GM18517 (cell line): ENCODE measurements at regions not wholly inside any gene's neighbourhood (a gene's known extent, or its start where the extent isn't known, plus 50 kb on each side); places are given as distances from the start of the nearest gene placed in this dataset.
"Not testable (repeated sequence)": the region's sequence is repeated elsewhere in the genome, so short reads cannot be mapped to it uniquely, and the experiment has no call there.

ENCODE experiments used
- ATAC-seq: cut with Tn5 transposase; IDR thresholded peaks from one replicate; pipeline ENCODE4 v1.9.1; 2021; ENCODE audit warnings: mild to moderate bottlenecking, moderate library complexity; ENCODE audit not compliant: unreplicated experiment

DNA sequence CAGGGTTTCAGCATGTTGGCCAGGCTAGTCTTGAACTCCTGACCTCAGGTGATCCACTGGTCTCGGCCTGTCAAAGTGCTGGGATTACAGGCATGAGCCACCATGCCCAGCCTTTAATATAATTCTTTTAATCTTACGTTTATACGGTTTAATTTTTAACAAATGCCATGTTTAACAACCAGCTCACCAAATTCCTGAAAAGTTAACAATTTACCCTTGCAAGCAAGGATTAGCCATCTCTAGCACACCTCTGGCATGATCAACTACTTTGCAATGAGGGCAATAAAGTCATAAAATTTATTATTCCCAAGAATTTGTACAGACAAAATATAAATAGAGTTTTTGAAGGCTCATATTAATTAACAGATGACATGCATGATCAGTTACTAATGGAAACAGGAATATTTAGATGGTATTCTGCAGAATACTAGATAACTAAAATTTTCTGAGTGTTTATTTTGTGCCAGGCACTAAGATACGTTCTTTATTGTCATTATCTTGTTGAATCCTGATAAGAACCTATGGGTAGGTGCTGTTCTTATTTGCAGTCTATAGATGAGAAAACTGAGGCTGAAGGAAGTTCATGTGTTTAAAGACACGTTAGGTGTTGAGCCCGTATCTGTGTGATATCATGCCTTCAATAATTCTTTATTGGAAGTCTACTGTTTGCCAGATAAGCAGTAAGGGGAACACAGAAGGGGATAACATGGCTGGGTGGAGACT is 190.1 kb downstream of the CDCA7 start:
- no peak for ATAC-seq

DNA sequence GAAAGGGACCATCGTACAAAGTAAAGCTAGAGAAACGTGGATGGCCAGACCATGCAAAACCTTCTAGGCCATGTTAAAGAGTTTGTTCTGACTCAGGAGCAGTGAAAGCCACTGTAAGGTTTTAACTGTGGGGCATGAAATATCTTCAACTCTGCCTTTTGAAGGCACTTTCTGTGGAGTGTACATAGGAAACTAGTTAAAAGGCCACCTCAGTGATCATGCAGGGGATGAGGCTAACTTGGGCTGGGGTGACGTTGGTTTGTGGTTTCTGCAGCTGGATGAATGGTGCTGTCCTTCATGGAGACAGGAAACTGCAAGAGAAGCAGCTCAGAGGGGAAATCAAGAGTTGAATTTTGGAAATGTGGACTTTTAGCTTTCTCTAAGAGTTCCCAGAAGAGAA is 190.7 kb downstream of the CDCA7 start:
- ATAC-seq = no peak

DNA sequence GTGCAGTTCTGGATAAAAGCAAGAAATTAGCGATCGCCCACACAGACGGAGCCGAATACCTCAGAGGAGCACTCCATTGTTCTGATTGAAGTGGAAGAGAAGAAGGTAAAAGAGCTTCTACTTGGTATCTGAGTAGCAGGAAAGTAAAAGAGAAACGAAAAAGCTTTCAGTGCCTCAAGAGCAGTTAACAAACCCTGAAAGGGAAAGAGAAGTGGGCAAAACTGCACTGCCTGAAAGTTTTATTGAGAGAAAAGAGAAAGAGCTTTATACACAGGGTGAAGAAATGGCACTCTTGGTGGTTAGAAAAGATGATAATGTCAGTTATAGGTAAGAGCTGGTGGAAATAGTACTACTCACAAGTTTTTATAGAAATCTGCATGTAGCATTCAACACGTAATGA is 192.8 kb downstream of the CDCA7 start:
- ATAC-seq = no peak

DNA sequence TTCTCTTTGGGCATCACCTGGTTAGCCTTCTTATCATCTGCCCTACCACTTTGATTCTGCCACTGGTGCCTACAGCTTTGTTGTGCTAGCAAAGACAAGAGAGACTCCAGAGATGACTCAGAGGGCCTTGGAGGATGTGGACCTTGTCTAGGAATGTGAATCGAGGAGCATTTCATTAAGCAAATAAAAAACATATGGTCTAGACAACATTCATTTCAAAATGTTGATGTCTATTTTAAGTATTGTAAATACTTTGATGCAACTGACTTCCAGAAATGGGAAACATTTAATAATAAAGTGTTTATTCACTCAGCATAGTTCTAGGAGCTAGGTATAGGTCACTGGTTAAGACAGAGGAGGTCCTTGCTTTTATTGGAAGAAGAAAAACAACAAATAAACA is 195.5 kb downstream of the CDCA7 start:
- no peak for ATAC-seq

DNA sequence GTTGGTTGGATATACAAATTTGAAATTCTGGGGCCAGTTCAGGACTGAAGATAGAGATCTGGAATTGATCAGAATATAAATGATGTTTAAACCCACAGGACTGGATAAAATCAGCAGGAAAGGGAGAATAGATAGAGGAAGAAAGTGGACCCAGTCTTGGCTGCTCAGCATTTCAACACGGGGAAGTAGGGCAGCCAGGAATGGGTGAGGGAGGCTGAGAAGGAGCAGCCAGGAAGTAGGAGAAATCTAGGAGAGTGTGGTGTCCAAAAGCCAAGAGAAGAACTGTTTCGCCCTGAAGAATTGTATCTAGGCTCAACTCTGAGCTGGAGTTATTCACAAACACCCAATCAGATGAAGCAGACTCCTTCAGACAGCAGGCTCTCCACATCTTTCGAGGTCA is 197.9 kb downstream of the CDCA7 start:
- no peak for ATAC-seq

DNA sequence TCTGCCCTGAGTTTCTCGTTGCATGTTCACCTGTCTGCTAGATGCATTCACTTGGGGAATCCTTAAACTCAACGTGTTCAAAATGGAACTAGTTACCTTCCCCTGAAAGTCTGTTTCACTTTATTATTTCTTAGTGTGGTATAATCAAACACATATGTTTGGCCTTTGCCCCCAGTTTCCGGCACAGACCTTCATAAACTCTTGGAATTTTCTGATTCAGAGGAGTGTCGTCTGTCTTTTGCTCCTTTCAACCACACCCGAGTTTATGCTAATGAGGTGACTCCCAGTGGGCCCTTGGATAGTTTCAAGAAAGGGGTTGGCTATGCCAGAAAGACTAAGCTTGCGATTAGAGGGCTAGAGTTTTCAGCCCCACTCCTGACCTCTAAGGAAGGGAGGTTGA is 198.9 kb downstream of the CDCA7 start:
- no peak for ATAC-seq

DNA sequence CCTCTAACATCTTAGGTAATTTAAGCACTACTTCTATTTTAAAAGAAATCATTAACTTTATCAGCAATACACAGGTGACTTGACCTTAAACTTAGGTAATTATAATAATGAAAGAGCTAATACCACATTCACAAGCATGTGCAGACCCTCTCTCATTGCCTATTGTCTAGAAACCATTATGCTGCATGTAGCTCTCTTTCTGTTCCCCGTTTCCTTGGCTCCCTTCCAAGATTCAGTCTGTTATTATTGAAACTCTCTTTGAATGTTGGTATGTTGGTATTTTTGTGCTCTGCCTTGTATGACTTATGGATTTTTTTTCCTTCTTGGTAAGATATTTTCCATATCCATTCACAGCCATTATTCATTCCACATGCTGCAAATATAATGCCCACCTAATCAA is 201.2 kb downstream of the CDCA7 start:
- ATAC-seq = no peak

DNA sequence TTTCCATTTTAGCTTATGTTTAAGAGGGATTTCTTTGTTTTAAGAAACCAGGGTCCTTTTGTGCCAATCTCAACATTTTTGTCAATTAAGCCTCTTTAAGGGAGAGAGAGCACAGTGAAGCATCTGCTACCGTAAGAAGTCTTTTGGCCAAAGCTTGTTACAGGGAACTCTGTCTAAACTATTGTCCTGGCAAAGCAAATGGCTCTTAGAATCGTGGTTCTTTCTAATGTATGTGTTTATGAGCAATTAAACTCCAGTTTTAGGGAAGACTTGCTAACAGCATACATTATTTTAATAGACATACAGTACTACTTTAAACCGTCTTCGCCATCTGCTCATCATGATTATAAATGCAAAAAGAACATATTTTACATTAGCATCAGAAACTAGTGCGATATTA is 202.1 kb downstream of the CDCA7 start:
- no peak for ATAC-seq

DNA sequence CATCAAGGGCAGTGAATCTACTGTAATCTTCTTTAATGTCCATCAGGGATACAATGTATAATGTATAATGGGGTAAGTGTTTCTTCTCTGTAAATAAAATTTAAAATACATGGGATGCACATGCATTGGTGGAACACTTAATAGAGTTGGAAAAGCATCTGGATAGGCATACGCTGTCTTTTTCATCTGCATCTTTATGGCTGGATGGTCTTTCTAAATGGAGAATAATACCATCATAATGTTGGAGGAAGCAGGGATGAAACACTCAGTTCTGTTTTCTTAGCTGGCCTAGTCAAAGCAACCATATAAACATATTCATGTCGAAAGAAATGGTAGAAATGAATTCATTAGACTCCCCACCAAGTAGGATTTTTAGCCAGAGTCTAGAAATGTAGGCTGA is 202.8 kb downstream of the CDCA7 start:
- ATAC-seq = no peak

DNA sequence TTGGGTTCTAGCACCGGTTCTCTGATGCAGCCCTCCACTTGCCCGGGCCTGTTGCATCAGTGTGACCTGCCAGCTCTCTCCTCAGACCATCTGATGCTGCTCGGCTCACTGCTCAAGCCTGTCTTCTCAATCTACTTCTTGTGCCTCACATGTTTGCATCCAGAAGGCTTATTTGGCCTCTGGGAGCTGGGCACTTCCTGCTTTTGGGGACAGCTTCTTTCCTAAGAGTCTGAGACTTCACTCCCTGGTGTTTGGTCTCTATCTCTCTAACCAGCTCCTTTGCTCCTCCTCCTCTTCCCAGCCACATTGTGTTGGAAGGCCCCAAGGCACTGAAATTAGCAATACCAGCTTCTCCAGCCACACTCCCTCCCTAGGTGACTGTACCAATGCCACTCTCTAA is 212.8 kb downstream of the CDCA7 start:
- no peak for ATAC-seq

DNA sequence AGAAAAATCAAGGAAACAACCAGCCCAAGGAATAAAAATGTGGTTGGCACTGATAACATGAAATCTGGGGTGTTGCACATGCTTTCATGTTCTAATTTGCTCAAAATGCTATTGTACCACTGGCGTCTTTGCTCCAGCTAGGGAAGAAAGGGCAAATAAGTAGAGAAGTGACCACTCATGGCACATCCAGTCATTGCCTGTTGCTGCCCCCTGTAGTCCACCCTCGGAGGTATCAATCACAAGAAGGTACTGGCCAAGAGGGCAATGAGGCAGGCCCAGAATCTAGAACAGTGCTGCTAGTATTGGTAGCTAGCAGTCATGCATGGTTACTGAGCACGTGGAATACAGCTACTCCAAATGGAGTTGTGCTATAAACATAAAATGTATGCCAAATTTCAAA is 213.4 kb downstream of the CDCA7 start:
- no peak for ATAC-seq

DNA sequence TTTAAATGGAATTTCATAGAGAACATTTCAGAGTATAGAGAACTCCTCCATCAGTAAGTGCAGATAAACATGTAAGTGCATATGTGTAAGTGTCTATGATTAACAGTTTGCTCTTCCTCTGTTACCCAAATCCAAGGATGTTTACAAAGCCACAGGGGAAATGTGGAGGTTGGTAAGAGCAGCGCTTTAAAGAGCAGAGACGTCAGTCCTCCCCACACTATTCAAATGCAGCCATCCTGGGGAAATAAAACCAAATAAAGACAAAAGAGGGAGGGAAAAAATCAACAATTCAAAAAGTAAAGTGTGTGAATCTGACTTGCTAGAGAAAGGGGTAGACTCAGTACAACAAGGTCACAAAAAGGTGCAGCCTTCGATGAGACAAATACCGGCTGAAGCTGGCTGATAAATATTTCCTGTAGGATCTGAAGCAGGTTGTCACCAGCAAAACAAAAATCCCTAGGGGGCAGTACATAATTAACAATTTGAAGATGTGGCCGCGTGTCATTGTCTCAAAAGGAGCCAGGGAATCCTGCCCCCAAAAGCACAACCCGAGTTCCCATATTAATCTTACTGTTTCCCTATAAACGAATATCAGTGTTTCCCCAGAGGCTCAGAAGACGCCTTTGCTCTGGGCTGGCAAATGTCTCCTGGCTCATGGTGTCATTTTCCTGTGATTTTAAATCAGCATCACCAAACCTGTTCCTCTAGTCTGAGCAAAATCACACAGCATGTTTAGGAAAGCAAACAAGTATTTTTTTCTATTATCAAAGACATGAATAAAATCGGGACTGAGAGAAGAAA is 216.5 kb downstream of the CDCA7 start:
- ATAC-seq = no peak

DNA sequence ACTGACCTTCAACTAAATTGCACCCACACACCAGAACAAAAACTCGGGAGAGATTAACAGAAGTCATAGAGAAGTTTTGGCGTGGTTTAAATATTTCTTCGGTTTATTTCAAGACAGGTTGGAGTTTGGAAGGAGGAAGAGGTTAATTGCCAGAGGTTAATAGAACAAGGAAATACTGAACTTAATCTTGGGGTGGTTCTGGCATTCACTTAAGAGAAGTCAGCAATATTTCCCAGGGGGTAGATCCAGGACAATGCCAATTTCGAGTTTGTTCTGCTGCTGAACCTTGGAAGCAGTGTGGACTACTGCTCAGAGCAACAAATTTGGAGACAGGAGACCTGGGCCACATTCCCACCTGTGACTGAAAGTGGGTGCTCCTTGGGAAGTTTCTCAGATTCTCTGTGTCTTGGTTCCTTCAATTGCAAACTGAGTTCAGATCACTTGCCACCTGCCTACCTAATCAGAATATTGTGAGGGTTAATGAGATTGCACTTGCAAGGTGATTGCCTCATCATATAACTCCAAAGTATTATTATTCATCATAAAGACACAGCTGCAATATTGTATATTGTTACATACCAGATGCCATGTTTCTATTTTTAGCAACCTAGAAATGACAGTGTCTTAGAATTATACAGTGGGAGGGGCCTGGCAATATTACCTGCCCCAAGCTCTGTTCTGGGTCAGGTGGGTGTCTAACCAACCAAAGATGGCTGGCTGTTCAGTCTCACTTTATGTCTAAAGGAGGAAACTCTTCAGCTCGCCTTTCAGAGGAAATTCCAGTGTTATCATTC is 217.4 kb downstream of the CDCA7 start:
- ATAC-seq = no peak

DNA sequence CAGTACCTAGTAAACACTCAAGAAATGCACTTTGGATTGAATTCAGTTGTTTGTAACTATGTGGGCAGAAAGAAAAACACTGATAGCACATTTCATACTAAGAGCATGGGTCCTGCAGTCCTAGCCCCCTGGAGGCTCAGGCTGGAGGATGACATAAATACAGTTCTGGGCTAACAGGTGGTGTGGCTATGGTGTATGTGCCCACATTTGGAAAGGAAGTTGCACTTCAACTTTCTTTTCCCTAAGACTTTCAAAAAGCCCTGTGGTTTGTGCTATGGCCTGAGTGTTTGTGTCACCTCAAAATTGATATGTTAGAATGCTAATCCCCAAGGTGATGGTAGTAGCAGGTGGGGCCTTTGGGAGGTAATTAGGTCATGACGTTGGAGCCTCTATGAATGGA is 218.2 kb downstream of the CDCA7 start:
- ATAC-seq = no peak

DNA sequence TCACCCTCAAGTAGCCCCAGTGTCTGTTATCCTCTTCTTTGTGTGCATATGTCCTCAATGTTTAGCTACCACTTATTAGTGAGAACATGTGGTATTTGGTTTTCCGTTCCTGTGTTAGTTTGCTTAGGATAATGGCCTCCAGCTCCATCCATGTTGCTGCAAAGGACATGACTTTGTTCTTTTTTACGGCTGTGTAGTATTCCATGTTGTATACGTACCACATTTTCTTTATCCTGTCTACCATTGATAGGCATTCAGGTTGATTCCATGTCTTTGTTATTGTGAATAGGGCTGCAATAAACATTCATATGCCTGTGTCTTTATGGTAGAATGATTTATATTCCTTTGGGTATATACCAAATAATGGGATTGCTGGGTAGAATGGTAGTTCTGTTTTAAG is 219.1 kb downstream of the CDCA7 start:
- not testable (repeated sequence) for ATAC-seq

DNA sequence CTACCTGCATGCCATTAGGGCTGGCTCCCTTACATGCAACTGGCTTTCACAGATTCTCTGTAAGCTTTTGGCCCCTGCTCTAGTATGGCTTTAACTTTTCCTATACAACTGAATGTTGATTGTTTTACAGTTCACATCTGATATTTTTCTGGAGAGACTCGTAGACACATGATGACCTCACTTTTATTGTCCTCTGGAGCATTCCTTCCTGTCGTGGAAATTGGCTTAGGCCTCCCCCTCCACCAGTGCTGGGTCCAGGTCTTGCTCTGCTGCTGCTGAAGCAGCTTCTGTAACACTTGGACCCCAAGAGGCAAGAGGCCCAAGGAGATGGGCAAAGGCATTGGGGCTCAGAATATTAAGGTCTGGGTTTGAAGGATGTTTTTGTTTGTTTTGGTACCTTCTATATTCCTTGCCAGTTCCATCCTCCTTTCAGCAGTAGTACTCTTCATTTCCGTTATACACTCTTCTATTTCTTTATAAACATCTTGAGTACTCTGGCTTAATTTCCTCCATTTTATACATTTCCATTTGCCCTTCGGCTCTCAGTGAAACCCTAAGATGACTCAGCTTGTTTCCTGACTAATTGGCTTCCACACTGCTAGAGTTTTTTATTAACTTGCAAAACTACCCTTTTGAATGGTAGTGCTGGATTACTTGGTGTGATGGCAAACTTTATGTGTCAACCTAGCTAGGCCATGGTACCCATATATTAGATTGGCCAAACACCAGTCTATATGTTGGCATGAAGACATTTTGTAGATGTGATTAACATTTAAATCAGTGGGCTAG is 219.8 kb downstream of the CDCA7 start:
- no peak for ATAC-seq

DNA sequence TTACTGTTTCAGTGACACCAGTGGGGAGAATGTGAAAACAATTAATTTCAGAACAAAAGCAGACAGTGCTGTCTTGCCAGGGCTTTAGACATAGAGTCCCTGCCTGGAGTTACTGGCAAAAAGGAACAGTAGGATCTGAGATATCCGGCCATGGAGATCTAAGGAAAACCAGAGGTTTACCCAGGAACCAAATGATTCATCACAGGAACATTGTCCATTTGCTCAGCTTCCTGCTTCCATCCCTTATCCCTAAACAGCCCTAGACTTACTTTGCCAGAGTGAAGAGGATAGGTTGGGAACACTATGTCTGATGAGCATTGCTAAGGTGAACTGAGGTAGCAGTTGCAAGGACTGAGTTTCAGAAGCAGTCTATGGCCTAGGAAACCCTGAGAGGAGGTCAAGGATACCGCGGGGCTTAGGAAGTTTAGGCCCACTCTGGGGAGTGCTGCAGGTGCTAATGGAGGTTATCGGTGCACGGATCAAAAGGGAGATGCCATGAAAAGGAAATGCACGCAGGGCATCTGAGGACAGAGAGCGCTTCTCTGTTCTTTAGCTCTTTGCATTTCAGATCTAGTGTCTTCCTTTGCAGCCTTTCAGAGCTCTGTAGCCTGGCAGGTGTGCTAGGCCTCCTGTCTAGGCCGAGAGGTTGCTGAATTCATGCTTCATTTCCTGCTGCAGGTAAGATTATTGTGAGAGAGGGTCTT is 223.9 kb downstream of the CDCA7 start:
- ATAC-seq = no peak

DNA sequence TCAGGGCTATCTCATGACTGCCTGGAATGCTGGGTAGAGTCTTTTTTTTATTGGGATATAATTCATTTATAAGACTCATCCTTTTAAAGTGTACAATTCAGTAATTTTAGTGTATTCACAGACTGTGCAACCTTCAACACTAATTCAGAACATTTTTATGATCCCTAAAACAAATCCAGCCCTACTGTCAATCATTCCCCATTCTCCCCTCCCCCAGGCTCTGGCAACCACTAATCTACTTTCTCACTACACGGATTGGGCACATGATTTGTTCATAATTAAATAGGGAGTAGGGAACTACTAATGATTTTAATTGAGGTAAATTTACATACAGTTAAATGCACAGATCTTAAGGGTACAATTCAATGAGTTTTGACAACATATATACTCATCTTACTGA is 225.7 kb downstream of the CDCA7 start:
- ATAC-seq = no peak

DNA sequence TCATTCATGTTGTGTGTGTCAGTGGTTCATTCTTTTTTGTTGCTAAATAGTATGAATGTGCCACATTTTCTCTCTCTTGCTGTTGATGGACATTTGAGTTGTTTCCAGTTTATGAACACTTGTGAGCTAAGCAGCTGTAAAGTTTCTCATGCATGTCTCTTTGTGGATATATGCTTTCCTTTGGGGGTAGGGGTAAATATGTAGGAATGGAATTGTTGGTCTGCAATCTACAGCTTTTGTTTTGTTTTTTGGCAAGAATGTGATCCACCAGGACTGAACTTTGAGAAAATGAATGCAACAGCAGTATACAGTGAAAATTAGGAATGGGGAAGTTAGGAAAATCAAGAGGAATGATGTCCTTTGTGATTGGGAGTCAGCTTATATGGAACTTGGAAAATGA is 226.3 kb downstream of the CDCA7 start:
- ATAC-seq = no peak

DNA sequence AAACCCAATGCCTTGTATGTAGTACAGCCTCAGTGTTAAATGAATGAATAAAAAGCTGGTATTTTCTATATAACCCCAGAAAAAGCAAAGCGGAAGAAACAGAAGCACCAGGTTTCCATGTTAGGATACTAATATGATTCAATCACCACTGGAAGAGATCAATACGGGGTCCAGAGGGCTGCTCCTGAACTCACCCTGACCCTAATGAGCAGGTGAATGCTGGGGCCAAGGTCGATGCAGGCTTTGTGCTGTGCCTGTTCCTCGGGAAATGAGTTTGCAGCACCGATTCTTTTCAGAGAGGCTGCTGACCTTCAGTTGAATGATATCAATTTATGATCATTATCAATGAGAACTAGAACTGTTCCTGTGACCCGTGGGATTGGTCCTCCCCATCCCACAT is 228.5 kb downstream of the CDCA7 start:
- no peak for ATAC-seq
